ENCODE measurements at regions not wholly inside any gene's neighbourhood (a gene's known extent, or its start where the extent isn't known, plus 50 kb on each side); places are given as distances from the start of the nearest gene placed in this dataset.

- Histone ChIP-seq H3K27ac (no peak overlapping the region), H3K27me3 (no peaks in the 10 kb centered on the region), H3K4me3 (no peak overlapping the region), H3K9me3 (no peaks in the 10 kb centered on the region), H3K4me1 (no peaks in the 10 kb centered on the region), H3K36me3 (no peaks in the 10 kb centered on the region)
- no peak for ATAC-seq
- in situ Hi-C loops (cut with MboI; ENCODE audit: low sequenced_read_pairs in 4 of 4) (no loop called here), intact Hi-C loops (cut with DNase I; ENCODE audit: low total_unique reads) (no loop called here)
- DNase-seq, result no peak
- no peak for TF ChIP-seq CTCF (IDR thresholded peaks at IDR 0.05 in 4 of 5, conservative IDR thresholded peaks at IDR 0.05 in 1 of 5)
- TF ChIP-seq POLR2A (IDR thresholded peaks at IDR 0.05), result no peak
These were observed 672.1 kb upstream of the RIOK2 start for GRCh38 chr5:97854871-97855762.

GRCh38 chr5:97874491-97874890, 691.4 kb upstream of the RIOK2 start:
- ATAC-seq (no peak), DNase-seq (no peak)
- H3K4me3 ChIP-seq, result no peak overlapping the region
- TF ChIP-seq POLR2A (IDR thresholded peaks at IDR 0.05), result no peak
- no peak for TF ChIP-seq CTCF (IDR thresholded peaks at IDR 0.05 in 4 of 5, conservative IDR thresholded peaks at IDR 0.05 in 1 of 5)
- H3K27ac ChIP-seq, result no peak overlapping the region
- in situ Hi-C loops (cut with MboI; ENCODE audit: low sequenced_read_pairs in 4 of 4), result no loop called here
- H3K36me3 ChIP-seq, result no peaks in the 10 kb centered on the region
- no peaks in the 10 kb centered on the region for H3K27me3 ChIP-seq
- intact Hi-C loops (cut with DNase I; ENCODE audit: low total_unique reads), result no loop called here
- no peaks in the 10 kb centered on the region for H3K4me1 ChIP-seq
- no peaks in the 10 kb centered on the region for H3K9me3 ChIP-seq

GRCh38 chr5:97876272-97876671, 693.2 kb upstream of the RIOK2 start:
- Histone ChIP-seq H3K27me3 (no peaks in the 10 kb centered on the region), H3K27ac (no peak overlapping the region), H3K36me3 (no peaks in the 10 kb centered on the region), H3K4me1 (no peaks in the 10 kb centered on the region), H3K4me3 (no peak overlapping the region), H3K9me3 (no peaks in the 10 kb centered on the region)
- in situ Hi-C loops (cut with MboI; ENCODE audit: low sequenced_read_pairs in 4 of 4) (no loop called here), intact Hi-C loops (cut with DNase I; ENCODE audit: low total_unique reads) (no loop called here)
- no peak for DNase-seq
- no peak for ATAC-seq
- no peak for TF ChIP-seq CTCF (IDR thresholded peaks at IDR 0.05 in 4 of 5, conservative IDR thresholded peaks at IDR 0.05 in 1 of 5)
- TF ChIP-seq POLR2A (IDR thresholded peaks at IDR 0.05), result no peak

- intact Hi-C loops (cut with DNase I; ENCODE audit: low total_unique reads), result no loop called here
- Histone ChIP-seq H3K4me1 (no peaks in the 10 kb centered on the region), H3K27me3 (no peaks in the 10 kb centered on the region), H3K4me3 (no peak overlapping the region), H3K27ac (no peak overlapping the region), H3K9me3 (no peaks in the 10 kb centered on the region), H3K36me3 (no peaks in the 10 kb centered on the region)
- no peak for TF ChIP-seq POLR2A (IDR thresholded peaks at IDR 0.05)
- no peak for TF ChIP-seq CTCF (IDR thresholded peaks at IDR 0.05 in 4 of 5, conservative IDR thresholded peaks at IDR 0.05 in 1 of 5)
- ATAC-seq (no peak), DNase-seq (no peak)
- in situ Hi-C loops (cut with MboI; ENCODE audit: low sequenced_read_pairs in 4 of 4), result no loop called here
These were observed 694.5 kb upstream of the RIOK2 start for GRCh38 chr5:97877588-97877987.

All from gastrocnemius medialis (tissue), 4 donors.